NAMALWA (cell line): ENCODE measurements at regions not wholly inside any gene's neighbourhood (a gene's known extent, or its start where the extent isn't known, plus 50 kb on each side); places are given as distances from the start of the nearest gene placed in this dataset.

ENCODE experiments used
- DNase-seq: peaks from one replicate; pipeline ENCODE4 v3.0.0-alpha.2; 2015; ENCODE audit warnings: low spot score

GRCh38 chr2:19300961-19301360 lies 57.5 kb downstream of the OSR1 start:
- DNase-seq = no peak

- DNase-seq = no peak
Measured at GRCh38 chr2:19299522-19299921, 58.9 kb downstream of the OSR1 start.

GRCh38 chr2:19299032-19299431 lies 59.4 kb downstream of the OSR1 start:
- DNase-seq = no peak

- no peak for DNase-seq
Measured at GRCh38 chr2:19297716-19298115, 60.7 kb downstream of the OSR1 start.

- DNase-seq = no peak
Measured at GRCh38 chr2:19295998-19296502, 62.4 kb downstream of the OSR1 start.

GRCh38 chr2:19292007-19292406 lies 66.4 kb downstream of the OSR1 start:
- no peak for DNase-seq

GRCh38 chr2:19288291-19288690 lies 70.1 kb downstream of the OSR1 start:
- DNase-seq = no peak

- DNase-seq = no peak
Measured at GRCh38 chr2:19287324-19287723, 71.1 kb downstream of the OSR1 start.

GRCh38 chr2:19282305-19282704 lies 76.1 kb downstream of the OSR1 start:
- DNase-seq = no peak

GRCh38 chr2:19274439-19274838 lies 84.0 kb downstream of the OSR1 start:
- DNase-seq = no peak

- DNase-seq = no peak
Measured at GRCh38 chr2:19272941-19273470, 85.4 kb downstream of the OSR1 start.

- DNase-seq = no peak
Measured at GRCh38 chr2:19272039-19272438, 86.4 kb downstream of the OSR1 start.

- DNase-seq = no peak
Measured at GRCh38 chr2:19264852-19265251, 93.6 kb downstream of the OSR1 start.

GRCh38 chr2:19262150-19262549 lies 96.3 kb downstream of the OSR1 start:
- DNase-seq = no peak

GRCh38 chr2:19261061-19261460 lies 97.4 kb downstream of the OSR1 start:
- no peak for DNase-seq

- no peak for DNase-seq
Measured at GRCh38 chr2:19256121-19256601, 102.3 kb downstream of the OSR1 start.

- DNase-seq = no peak
Measured at GRCh38 chr2:19255481-19255880, 102.9 kb downstream of the OSR1 start.

- no peak for DNase-seq
Measured at GRCh38 chr2:19251554-19251953, 106.9 kb downstream of the OSR1 start.

GRCh38 chr2:19250906-19251305 lies 107.5 kb downstream of the OSR1 start:
- no peak for DNase-seq

GRCh38 chr2:19247186-19247585 lies 111.2 kb downstream of the OSR1 start:
- DNase-seq = no peak

GRCh38 chr2:19246496-19246895 lies 111.9 kb downstream of the OSR1 start:
- DNase-seq = no peak

GRCh38 chr2:19244460-19245363 lies 113.7 kb downstream of the OSR1 start:
- no peak for DNase-seq

- no peak for DNase-seq
Measured at GRCh38 chr2:19238440-19239060, 119.9 kb downstream of the OSR1 start.
